Adrenal gland (tissue), 9 donors: ENCODE measurements at regions not wholly inside any gene's neighbourhood (a gene's known extent, or its start where the extent isn't known, plus 50 kb on each side); places are given as distances from the start of the nearest gene placed in this dataset.
A peak's percentile ranks its signal among the peaks of the same experiment; 100 is the strongest.

Experiments
- DNase-seq, 7 donors: peaks; one replicate each; pipeline ENCODE4 v3.0.0-alpha.2; 2019 to 2020
- H3K27ac ChIP-seq, 5 donors: fragments of 200-600 bp; sonication (generic) in 4 of 5; 1 replicate in 3 of 5; 2 replicates in 2 of 5; pipeline versions ENCODE4 v1.5.1 to v1.8.0; 2016 to 2020; ENCODE audit warnings: mild to moderate bottlenecking in 1 of 5
- H3K27me3 ChIP-seq: fragments of 200-600 bp; 2 replicates; pipeline ENCODE4 v1.8.0; 2021
- H3K36me3 ChIP-seq, 2 donors: fragments of 200-600 bp; replicated peaks in 1 of 2; 1 replicate in 1 of 2; 2 replicates in 1 of 2; pipeline versions ENCODE4 v1.5.1 to v1.8.0; 2018 to 2022
- H3K4me1 ChIP-seq, 2 donors: fragments of 200-600 bp; replicated peaks in 1 of 2; 1 replicate in 1 of 2; 2 replicates in 1 of 2; pipeline versions ENCODE4 v1.5.1 to v1.8.0; 2018 to 2021
- H3K4me3 ChIP-seq, 4 donors: fragments of 200-600 bp; sonication (generic) in 3 of 4; one replicate each; pipeline ENCODE4 v1.5.1; 2016 to 2018
- H3K9me3 ChIP-seq, 3 donors: fragments of 200-600 bp; sonication (generic) in 1 of 3; replicated peaks in 1 of 3; 1 replicate in 2 of 3; 2 replicates in 1 of 3; pipeline versions ENCODE4 v1.5.1 to v1.8.0; 2016 to 2021
- POLR2A ChIP-seq, 2 donors: fragments of 450-650 bp; IDR thresholded peaks; one replicate each; pipeline ENCODE4 v1.6.1; 2017; ENCODE audit warnings: antibody characterized with exemption in 2 of 2, mild to moderate bottlenecking in 2 of 2, moderate library complexity in 1 of 2
- WGBS, 4 donors: extraction: QIAGEN DNeasy Blood & Tissue Kit in 2 of 4; methylation state at CpG; one replicate each; pipeline versions ENCODE4 v1.1.5 to v1.1.7; 2013 to 2017; 5-methylcytosine and 5-hydroxymethylcytosine counted together
- intact Hi-C, 2 donors: fragments of 100-400 bp; cut with DNase I; formaldehyde crosslinking; loops; one replicate each; pipeline versions ENCODE4 v1.14.1 to v1.15.0; 2022 to 2023
- TF ChIP-seq, protein P1 (sequence below), 6 experiments: fragments of 450-650 bp in 4 of 6; fragments of 200-600 bp in 2 of 6; sonication (generic) in 1 of 6; IDR thresholded peaks; 1 replicate in 5 of 6; 2 replicates in 1 of 6; pipeline versions ENCODE4 v1.5.1 to v1.8.0; 2016 to 2021; ENCODE audit warnings: antibody characterized with exemption in 6 of 6, mild to moderate bottlenecking in 2 of 6, moderate library complexity in 1 of 6
- donor health status: healthy with polysubstance abuse.
- donor health status: Bipolar disorder and iron deficiency.
- donor health status: DM: yes; HTN: yes; CAD: no.
- donor health status: DM: no; HTN: no; CAD: no.
- donor health status: DM: no; HTN: no; CAD: no.

DNA sequence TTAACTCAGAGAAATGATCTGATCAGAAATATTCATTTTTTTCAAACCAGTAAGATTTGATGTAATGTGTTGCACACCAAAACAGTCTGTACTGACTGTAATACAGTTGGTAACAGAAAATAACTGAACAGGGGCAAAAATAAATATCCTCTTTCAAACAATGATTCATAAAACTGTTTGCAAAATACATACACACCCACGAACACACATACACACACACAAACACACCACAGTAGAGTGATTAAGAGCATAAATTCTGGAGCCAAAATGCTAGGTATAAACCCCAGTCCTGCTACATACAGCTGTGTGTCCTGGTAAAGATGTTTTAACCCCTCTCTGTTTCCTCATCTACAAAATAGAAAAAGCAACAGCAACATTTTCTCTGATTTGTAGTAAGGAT is 376.6 kb downstream of the PDGFC start:
- H3K27ac ChIP-seq = no peak overlapping the region
- WGBS, 4 donors = 21 to 61% (median 41%) methylated on average over 1 of the region's 1 CpG
- no peak for DNase-seq

DNA sequence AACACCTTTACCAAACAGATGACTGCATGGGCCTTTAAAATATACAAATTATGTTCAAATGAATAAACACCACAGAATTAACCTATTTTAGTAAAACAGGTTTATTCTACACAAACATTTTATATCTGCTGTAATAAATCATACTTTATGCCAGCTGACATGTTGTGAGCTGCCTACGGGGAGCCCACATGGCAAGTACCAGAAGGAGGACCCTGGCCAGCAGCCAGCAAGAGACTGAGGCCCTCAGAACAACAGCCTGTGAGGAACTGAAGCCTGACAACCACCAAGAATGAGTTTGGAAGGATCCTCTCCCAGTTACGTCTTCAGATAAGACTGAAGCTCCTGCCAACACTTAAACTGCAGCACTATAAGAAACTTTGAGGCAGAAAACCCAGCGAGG is 377.0 kb downstream of the PDGFC start:
- Histone ChIP-seq H3K27ac (no peak overlapping the region), H3K36me3 (no peaks in the 10 kb centered on the region), H3K4me3 (no peak overlapping the region), H3K27me3 (no peaks in the 10 kb centered on the region), H3K4me1 (no peaks in the 10 kb centered on the region), H3K9me3 (no peaks in the 10 kb centered on the region)
- TF ChIP-seq, protein P1, sequence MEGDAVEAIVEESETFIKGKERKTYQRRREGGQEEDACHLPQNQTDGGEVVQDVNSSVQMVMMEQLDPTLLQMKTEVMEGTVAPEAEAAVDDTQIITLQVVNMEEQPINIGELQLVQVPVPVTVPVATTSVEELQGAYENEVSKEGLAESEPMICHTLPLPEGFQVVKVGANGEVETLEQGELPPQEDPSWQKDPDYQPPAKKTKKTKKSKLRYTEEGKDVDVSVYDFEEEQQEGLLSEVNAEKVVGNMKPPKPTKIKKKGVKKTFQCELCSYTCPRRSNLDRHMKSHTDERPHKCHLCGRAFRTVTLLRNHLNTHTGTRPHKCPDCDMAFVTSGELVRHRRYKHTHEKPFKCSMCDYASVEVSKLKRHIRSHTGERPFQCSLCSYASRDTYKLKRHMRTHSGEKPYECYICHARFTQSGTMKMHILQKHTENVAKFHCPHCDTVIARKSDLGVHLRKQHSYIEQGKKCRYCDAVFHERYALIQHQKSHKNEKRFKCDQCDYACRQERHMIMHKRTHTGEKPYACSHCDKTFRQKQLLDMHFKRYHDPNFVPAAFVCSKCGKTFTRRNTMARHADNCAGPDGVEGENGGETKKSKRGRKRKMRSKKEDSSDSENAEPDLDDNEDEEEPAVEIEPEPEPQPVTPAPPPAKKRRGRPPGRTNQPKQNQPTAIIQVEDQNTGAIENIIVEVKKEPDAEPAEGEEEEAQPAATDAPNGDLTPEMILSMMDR (IDR thresholded peaks at IDR 0.05) = no peak
- TF ChIP-seq POLR2A (IDR thresholded peaks at IDR 0.05) = no peak
- peak; percentile 22 to 60 (median 35) for DNase-seq
- WGBS, 4 donors = 39 to 56% (median 44%) methylated on average over 3 of the region's 3 CpGs
- intact Hi-C loops = no loop called here

More for the DNA sequence above, 376.6 kb downstream of the PDGFC start:
- TF ChIP-seq, protein P1 (IDR thresholded peaks at IDR 0.05) = no peak
- no peak for TF ChIP-seq POLR2A (IDR thresholded peaks at IDR 0.05)
- no peak overlapping the region for H3K4me3 ChIP-seq
- intact Hi-C loops = no loop called here
- H3K27me3 ChIP-seq = no peaks in the 10 kb centered on the region
- no peaks in the 10 kb centered on the region for H3K4me1 ChIP-seq
- H3K9me3 ChIP-seq = no peaks in the 10 kb centered on the region
- H3K36me3 ChIP-seq = no peaks in the 10 kb centered on the region

DNA sequence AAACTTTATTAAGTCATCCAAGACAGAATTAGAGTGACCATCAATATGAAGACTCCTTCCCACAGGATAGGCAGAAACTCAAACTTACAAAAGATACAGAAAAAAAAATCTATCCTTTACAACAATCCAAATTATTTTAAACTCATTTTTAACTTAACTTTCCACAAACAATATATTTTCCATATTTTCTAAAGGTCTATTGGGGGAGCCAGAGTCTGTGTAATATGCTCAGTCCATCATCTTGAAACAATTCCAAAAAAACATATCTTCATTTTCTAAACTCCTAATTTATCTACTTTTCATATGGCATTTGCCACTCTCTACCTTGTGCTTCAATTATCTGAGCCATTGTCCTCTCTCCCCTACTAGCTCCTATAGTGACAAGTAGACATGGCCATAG is 378.1 kb downstream of the PDGFC start:
- no peak overlapping the region for H3K27ac ChIP-seq
- TF ChIP-seq, protein P1 (IDR thresholded peaks at IDR 0.05) = peak in 4 of 6 experiments; percentile 14 to 39 (median 32)
- TF ChIP-seq POLR2A (IDR thresholded peaks at IDR 0.05) = no peak

DNA sequence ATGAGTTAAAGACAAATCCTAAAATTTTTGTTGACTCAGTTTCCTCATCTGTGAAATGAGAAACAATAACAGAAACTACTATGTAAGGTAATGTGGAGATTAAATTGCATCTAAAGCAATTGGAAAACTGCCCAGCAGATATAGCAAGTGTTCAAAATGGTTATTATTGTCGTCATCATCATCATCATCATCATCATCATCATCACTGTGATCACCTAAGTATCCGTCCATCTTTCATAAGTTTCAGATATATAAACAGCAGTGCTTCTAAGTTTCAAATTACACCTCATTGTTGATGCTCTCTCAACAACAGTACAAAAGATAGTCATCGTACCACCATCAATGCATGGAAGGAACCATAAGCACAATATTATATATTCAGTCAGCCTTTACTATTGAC is 379.9 kb downstream of the PDGFC start:
- 83 to 88% (median 87%) methylated on average over 3 of the region's 3 CpGs for WGBS, 4 donors
- intact Hi-C loops = no loop called here
- H3K9me3 ChIP-seq = no peaks in the 10 kb centered on the region
- DNase-seq = no peak
- no peaks in the 10 kb centered on the region for H3K4me1 ChIP-seq
- H3K4me3 ChIP-seq = no peak overlapping the region
- no peak overlapping the region for H3K27ac ChIP-seq
- H3K27me3 ChIP-seq = no peaks in the 10 kb centered on the region
- no peak for TF ChIP-seq POLR2A (IDR thresholded peaks at IDR 0.05)
- TF ChIP-seq, protein P1 (IDR thresholded peaks at IDR 0.05) = no peak
- no peaks in the 10 kb centered on the region for H3K36me3 ChIP-seq

More for the DNA sequence above, 378.1 kb downstream of the PDGFC start:
- Histone ChIP-seq H3K4me1 (no peaks in the 10 kb centered on the region), H3K36me3 (no peaks in the 10 kb centered on the region), H3K4me3 (no peak overlapping the region), H3K27me3 (no peaks in the 10 kb centered on the region), H3K9me3 (no peaks in the 10 kb centered on the region)
- DNase-seq = no peak
- intact Hi-C loops = no loop called here
